HUES64 (cell line): ENCODE measurements at regions not wholly inside any gene's neighbourhood (a gene's known extent, or its start where the extent isn't known, plus 50 kb on each side); places are given as distances from the start of the nearest gene placed in this dataset.

Source experiments
- H3K27ac ChIP-seq: 2 replicates; pipeline ENCODE4 v1.7.0; 2013; ENCODE audit warnings: low read depth, low read length, inconsistent platforms
- H3K27me3 ChIP-seq: 2 replicates; pipeline ENCODE4 v1.6.1; 2013; ENCODE audit warnings: mild to moderate bottlenecking, low read length; ENCODE audit not compliant: insufficient read depth
- H3K36me3 ChIP-seq: 2 replicates; pipeline ENCODE4 v1.6.1; 2013; ENCODE audit warnings: mild to moderate bottlenecking, low read length; ENCODE audit not compliant: insufficient read depth
- H3K4me1 ChIP-seq: 2 replicates; pipeline ENCODE4 v1.6.1; 2013; ENCODE audit warnings: mild to moderate bottlenecking, low read length, moderate library complexity; ENCODE audit not compliant: insufficient read depth
- H3K4me3 ChIP-seq: 2 replicates; pipeline ENCODE4 v1.5.1; 2013; ENCODE audit warnings: mild to moderate bottlenecking, low read length, moderate library complexity
- H3K9ac ChIP-seq: 2 replicates; pipeline ENCODE4 v1.6.1; 2013; ENCODE audit warnings: mild to moderate bottlenecking, low read depth, low read length
- H3K9me3 ChIP-seq: 2 replicates; pipeline ENCODE4 v1.6.1; 2013; ENCODE audit warnings: low read depth, low read length; ENCODE audit not compliant: insufficient read depth
- WGBS: fragments of 150-250, 120-280 bp; methylation state at CpG from one replicate; pipeline ENCODE4 v1.1.7; 2013; ENCODE audit warnings: missing lambda C conversion rate; 5-methylcytosine and 5-hydroxymethylcytosine counted together

DNA sequence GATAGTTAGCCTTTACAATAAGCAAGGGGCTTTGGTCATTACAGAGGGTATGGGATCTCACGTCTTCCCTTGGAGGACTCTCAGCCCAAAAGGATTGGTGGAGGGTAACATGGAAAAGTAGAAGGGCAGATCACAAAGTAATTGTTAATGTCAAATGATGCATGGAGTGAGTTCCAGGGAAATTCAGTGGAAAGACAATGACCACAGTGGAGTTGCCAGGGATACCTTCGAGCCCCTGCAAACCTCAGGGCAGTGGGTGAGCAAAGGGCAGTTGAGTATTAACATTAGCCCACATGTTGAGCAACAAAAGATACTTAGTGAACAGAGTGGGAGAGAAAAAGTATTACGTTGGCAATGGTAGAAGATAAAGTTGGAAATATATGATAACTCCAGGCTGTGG is 593.4 kb upstream of the NR2F2 start:
- Histone ChIP-seq H3K27ac (no peak overlapping the region), H3K4me3 (no peak overlapping the region), H3K4me1 (no peaks in the 10 kb centered on the region), H3K36me3 (no peaks in the 10 kb centered on the region), H3K9me3 (no peaks in the 10 kb centered on the region), H3K9ac (no peak overlapping the region), H3K27me3 (no peaks in the 10 kb centered on the region)
- 91% methylated on average over 3 of the region's 3 CpGs for WGBS

DNA sequence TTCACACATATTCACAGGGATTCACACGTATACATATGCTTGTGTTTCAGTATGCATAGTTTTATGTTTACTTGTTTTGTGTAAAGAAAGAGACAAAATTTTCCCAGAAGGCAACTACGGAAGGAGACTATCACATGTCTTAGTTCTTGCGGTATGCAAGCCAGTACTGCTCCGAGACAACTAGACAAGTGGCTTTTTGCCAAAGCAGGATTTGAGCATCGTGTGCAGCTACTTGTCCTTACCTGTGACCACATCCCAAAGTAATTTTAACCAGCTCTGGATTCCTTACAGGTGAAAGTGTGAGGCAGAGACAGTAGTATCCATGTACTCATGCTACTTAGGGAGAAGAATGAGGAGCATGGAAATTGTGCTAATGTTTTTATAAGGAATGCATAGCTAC is 591.4 kb upstream of the NR2F2 start:
- no peaks in the 10 kb centered on the region for H3K4me1 ChIP-seq
- H3K9me3 ChIP-seq = no peaks in the 10 kb centered on the region
- H3K9ac ChIP-seq = no peak overlapping the region
- H3K36me3 ChIP-seq = no peaks in the 10 kb centered on the region
- H3K27ac ChIP-seq = no peak overlapping the region
- H3K4me3 ChIP-seq = no peak overlapping the region
- H3K27me3 ChIP-seq = no peaks in the 10 kb centered on the region
- 89% methylated on average over 5 of the region's 5 CpGs for WGBS

DNA sequence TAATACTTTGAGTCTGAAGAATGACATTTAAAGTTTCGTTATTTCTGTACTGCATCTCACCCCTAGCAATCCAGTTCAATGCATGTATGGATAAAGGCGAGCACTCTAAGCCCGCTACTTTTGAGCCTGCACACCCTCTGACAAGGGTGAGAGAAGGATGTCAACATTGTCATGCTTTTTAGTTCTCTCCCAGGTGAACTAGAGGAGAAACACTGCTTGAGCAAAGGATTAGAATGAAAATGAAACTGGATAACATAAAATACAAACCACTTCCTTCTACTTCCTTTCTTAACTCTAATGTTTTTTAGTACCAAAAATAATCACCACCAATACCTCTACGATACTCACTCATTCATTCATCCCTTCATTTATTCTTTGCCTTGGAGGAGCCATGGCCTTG is 588.7 kb upstream of the NR2F2 start:
- H3K36me3 ChIP-seq = no peaks in the 10 kb centered on the region
- H3K9me3 ChIP-seq = no peaks in the 10 kb centered on the region
- WGBS = 91% methylated on average over 4 of the region's 4 CpGs
- no peak overlapping the region for H3K9ac ChIP-seq
- no peaks in the 10 kb centered on the region for H3K27me3 ChIP-seq
- no peaks in the 10 kb centered on the region for H3K4me1 ChIP-seq
- H3K4me3 ChIP-seq = no peak overlapping the region
- no peak overlapping the region for H3K27ac ChIP-seq

DNA sequence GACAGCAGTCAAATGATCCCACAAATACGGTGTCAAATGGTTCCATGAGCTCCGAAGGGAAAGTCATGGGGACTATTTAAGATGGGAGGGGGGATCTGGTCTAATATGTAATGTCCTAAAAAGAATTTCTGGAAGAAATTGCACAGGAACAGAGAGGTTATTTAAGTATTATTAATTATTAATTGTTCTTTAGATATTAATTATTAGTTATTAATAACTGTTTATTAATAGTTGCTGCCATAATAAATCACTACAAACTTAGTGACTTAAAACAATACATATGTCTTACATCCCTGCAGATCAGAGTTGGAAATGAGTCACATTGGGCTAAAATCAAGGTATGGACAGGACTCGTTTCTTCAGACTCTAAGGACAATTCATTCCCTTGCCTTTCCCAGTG is 588.2 kb upstream of the NR2F2 start:
- Histone ChIP-seq H3K27me3 (no peaks in the 10 kb centered on the region), H3K9me3 (no peaks in the 10 kb centered on the region), H3K36me3 (no peaks in the 10 kb centered on the region), H3K4me3 (no peak overlapping the region), H3K27ac (no peak overlapping the region), H3K9ac (no peak overlapping the region), H3K4me1 (no peaks in the 10 kb centered on the region)
- 95% methylated on average over 3 of the region's 3 CpGs for WGBS

DNA sequence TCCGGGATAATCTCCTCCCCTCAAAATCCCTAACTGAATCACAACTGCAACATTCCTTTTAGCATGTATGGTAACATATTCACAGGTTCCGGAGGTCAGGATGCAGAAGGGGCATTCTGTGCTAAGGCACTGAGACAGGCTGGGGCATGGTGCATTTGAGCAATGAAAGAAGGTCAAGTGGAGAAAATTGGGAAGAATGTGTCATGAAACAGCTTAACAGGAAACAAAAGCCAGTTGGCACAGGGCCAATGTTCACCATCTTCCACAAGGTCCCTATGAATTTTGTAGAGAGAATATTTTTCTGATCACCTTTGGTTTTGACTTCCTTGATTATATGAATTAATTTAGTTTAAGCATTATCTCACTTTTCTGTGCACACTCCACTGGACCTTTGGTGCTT is 587.7 kb upstream of the NR2F2 start:
- WGBS = 96% methylated on average over 2 of the region's 2 CpGs
- Histone ChIP-seq H3K36me3 (no peaks in the 10 kb centered on the region), H3K4me1 (no peaks in the 10 kb centered on the region), H3K9ac (no peak overlapping the region), H3K4me3 (no peak overlapping the region), H3K9me3 (no peaks in the 10 kb centered on the region), H3K27ac (no peak overlapping the region), H3K27me3 (no peaks in the 10 kb centered on the region)

DNA sequence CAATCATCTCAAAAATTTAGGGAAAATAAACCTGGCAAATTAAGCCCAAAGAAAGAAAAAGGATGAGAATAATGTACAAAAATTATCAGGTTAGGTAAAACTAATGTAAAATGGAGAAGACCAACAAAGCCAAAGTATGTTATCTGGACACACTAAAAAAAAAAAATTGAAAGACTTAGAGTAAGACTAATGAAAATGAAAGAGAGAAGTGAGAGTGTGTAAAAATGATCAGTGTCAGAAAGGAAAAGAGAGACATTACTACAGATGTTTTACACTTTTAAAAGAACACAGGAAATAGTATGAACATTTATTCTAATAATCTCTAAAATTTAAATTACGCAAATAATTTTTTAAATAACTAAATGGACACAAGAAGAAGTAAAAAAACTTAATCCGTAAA is 573.3 kb upstream of the NR2F2 start:
- no peak overlapping the region for H3K9ac ChIP-seq
- H3K27me3 ChIP-seq = no peaks in the 10 kb centered on the region
- no peaks in the 10 kb centered on the region for H3K36me3 ChIP-seq
- no CpG with 5 or more reads among the region's 2 CpGs for WGBS
- no peaks in the 10 kb centered on the region for H3K9me3 ChIP-seq
- H3K27ac ChIP-seq = no peak overlapping the region
- H3K4me3 ChIP-seq = no peak overlapping the region
- peaks cover 13% of the 10 kb centered on the region for H3K4me1 ChIP-seq

DNA sequence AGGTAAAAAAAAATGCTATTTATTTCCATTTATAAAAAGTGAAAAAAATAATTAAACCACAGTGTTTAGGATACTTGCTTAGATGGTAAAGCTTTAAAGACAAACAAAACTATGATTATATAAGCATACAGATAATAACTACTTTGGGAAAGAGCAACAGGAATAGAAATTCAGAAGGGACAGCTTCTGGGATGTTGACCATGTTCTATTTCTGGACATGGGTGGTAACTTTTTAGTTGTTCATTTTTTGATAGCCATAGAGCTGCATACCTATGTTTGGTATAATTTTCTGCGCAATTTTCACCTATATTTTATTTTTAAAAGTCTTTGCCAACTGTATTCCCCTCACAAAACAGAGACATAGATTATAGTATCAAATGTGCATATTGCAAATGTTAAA is 572.0 kb upstream of the NR2F2 start:
- no peaks in the 10 kb centered on the region for H3K9me3 ChIP-seq
- no CpG with 5 or more reads among the region's 1 CpG for WGBS
- no peak overlapping the region for H3K9ac ChIP-seq
- no peaks in the 10 kb centered on the region for H3K27me3 ChIP-seq
- H3K4me1 ChIP-seq = peaks cover 13% of the 10 kb centered on the region
- no peak overlapping the region for H3K4me3 ChIP-seq
- H3K36me3 ChIP-seq = no peaks in the 10 kb centered on the region
- H3K27ac ChIP-seq = no peak overlapping the region

DNA sequence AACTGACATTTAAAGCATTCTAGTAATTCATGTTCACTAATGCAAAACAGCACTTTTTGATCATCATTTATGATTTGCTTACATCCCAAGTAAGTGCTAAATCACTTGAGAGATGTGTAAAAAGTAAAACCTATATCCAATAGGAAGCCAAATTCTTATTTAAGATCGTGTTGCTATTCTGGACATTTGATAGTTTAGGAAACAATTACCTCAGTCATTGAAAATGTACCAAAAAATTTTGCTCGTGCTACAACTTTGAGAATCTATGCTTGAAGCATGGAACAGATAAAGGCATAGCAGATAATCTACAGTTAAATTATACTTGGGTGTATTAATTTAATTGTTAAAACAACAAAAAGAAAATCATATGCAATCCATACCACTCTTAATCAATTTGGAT is 571.6 kb upstream of the NR2F2 start:
- H3K9me3 ChIP-seq = no peaks in the 10 kb centered on the region
- H3K36me3 ChIP-seq = no peaks in the 10 kb centered on the region
- WGBS = 100% methylated on average over 1 of the region's 2 CpGs
- H3K27ac ChIP-seq = no peak overlapping the region
- no peak overlapping the region for H3K9ac ChIP-seq
- no peaks in the 10 kb centered on the region for H3K27me3 ChIP-seq
- no peak overlapping the region for H3K4me3 ChIP-seq
- H3K4me1 ChIP-seq = peaks cover 13% of the 10 kb centered on the region

DNA sequence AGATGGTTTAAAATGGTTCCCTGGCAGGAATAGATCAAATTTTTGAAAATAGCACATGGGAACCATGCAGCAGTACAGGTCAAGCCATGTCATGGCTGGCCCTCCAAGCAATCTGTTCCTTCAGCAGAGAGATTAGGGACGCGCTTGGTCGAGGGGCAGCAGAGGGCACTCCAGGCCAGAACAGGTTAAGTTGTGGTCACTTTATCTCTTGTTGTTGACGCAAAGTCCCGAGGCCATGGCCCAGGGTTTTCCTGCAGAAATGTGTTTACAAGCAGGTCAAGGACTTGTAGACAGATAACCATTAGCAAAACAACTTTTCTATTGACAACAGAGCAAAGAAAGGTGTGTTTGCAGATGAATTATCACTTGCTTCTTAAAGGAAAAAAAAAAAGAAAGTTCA is 570.0 kb upstream of the NR2F2 start:
- Histone ChIP-seq H3K9me3 (no peaks in the 10 kb centered on the region), H3K36me3 (no peaks in the 10 kb centered on the region), H3K9ac (no peak overlapping the region), H3K4me1 (peaks cover 13% of the 10 kb centered on the region), H3K27me3 (no peaks in the 10 kb centered on the region), H3K27ac (no peak overlapping the region), H3K4me3 (no peak overlapping the region)
- 29% methylated on average over 5 of the region's 5 CpGs for WGBS

DNA sequence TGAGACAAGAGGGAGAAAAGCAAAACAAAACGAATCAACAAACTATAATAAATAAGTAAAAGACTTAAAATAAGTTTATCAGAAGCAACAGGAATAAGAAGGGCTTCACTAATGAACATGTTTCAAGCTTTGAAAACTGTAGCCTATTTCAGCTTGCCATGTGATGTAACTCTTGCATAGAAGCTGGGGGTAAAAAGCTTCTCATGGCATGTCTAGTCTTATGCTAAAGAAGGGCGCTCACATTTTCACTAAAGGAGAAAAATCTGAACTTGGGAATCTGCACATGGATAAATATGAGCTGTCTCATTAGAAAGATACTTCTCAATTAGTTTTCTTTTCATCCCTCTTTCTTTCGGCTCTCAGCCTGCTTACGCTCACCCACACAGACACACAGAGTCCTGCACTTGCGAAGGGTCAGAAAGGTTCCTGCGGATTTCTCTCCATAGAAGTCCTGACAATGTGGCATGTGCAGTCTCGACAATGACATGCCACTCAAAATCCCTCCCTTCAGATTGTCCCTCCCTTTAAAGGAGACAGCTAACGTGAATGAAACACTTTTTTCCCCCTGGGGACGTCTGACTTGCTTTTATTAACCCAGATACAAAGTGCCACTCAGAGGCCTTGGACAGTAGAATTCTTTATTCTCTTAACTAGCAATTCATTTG is 568.9 kb upstream of the NR2F2 start:
- peaks cover 13% of the 10 kb centered on the region for H3K4me1 ChIP-seq
- H3K27ac ChIP-seq = no peak overlapping the region
- no peaks in the 10 kb centered on the region for H3K36me3 ChIP-seq
- H3K9ac ChIP-seq = no peak overlapping the region
- 63% methylated on average over 8 of the region's 9 CpGs for WGBS
- no peaks in the 10 kb centered on the region for H3K27me3 ChIP-seq
- H3K4me3 ChIP-seq = no peak overlapping the region
- no peaks in the 10 kb centered on the region for H3K9me3 ChIP-seq

DNA sequence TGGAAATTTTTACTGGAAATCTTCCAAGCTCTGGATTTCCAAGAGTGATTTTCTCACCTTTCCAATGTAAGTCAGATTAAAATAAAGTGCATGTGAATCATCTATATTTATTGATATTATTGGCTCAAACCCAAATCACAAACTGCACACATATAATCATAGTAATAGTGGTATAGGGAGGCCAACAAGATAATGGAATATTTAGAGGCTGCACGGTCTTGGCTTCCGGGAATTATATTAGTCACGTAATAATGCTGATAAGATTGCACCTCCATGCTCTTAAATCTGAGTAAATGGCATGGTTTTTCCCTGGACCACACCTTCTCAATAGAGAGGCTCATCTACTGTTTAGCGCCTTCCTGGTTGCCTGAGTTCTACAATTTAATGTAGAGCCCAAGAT is 567.1 kb upstream of the NR2F2 start:
- WGBS = 91% methylated on average over 4 of the region's 4 CpGs
- peaks cover 13% of the 10 kb centered on the region for H3K4me1 ChIP-seq
- H3K27me3 ChIP-seq = no peaks in the 10 kb centered on the region
- no peak overlapping the region for H3K9ac ChIP-seq
- no peak overlapping the region for H3K4me3 ChIP-seq
- H3K9me3 ChIP-seq = no peaks in the 10 kb centered on the region
- H3K27ac ChIP-seq = no peak overlapping the region
- H3K36me3 ChIP-seq = no peaks in the 10 kb centered on the region

DNA sequence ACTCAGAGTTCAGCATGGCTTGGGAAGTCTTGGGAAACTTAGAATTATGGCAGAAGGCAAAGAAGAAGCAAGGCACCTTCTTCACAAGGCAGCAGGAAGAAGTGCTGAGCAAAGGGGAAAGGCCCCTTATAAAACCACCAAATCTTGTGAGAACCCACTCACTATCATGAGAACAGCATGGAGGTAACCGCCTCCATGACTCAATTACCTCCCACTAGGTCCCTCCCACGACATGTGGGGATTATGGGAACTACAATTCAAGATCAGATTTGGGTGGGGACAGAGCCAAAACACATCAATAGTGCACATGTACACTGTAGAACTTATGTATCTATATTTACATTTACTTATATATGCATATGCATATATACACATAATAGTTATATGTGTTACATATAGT is 565.3 kb upstream of the NR2F2 start:
- H3K27me3 ChIP-seq = no peaks in the 10 kb centered on the region
- no peak overlapping the region for H3K4me3 ChIP-seq
- H3K36me3 ChIP-seq = no peaks in the 10 kb centered on the region
- no peaks in the 10 kb centered on the region for H3K9me3 ChIP-seq
- no peak overlapping the region for H3K9ac ChIP-seq
- H3K4me1 ChIP-seq = peaks cover 17% of the 10 kb centered on the region
- 93% methylated on average over 2 of the region's 2 CpGs for WGBS
- H3K27ac ChIP-seq = no peak overlapping the region
